KMS-11 (cell line): ENCODE measurements at regions not wholly inside any gene's neighbourhood (a gene's known extent, or its start where the extent isn't known, plus 50 kb on each side); places are given as distances from the start of the nearest gene placed in this dataset.

Experiments
- H2AFZ ChIP-seq: fragments of 200-600 bp; sonication (generic); 2 replicates; pipeline ENCODE4 v1.6.1; 2016; ENCODE audit warnings: antibody characterized with exemption, mixed run types, low read depth
- H3K27ac ChIP-seq: fragments of 200-600 bp; sonication (generic); 2 replicates; pipeline ENCODE4 v1.6.1; 2016; ENCODE audit warnings: mild to moderate bottlenecking, mixed run types
- H3K27me3 ChIP-seq: fragments of 200-600 bp; sonication (generic); 2 replicates; pipeline ENCODE4 v1.6.1; 2017; ENCODE audit warnings: mild to moderate bottlenecking, low read depth, mixed run types, moderate library complexity; ENCODE audit not compliant: insufficient read depth
- H3K36me3 ChIP-seq: fragments of 200-600 bp; sonication (generic); 2 replicates; pipeline ENCODE4 v1.6.1; 2017; ENCODE audit warnings: mild to moderate bottlenecking, mixed run types; ENCODE audit not compliant: insufficient read depth
- H3K4me1 ChIP-seq: fragments of 200-600 bp; sonication (generic); 2 replicates; pipeline ENCODE4 v1.6.1; 2016; ENCODE audit warnings: mild to moderate bottlenecking, low read depth, mixed run types; ENCODE audit not compliant: poor library complexity, severe bottlenecking
- H3K4me2 ChIP-seq: fragments of 200-600 bp; sonication (generic); 2 replicates; pipeline ENCODE4 v1.7.0; 2016; ENCODE audit warnings: mild to moderate bottlenecking, mixed run types
- H3K4me3 ChIP-seq: fragments of 200-600 bp; sonication (generic); IDR thresholded peaks from 2 replicates; pipeline ENCODE4 v1.6.1; 2017; ENCODE audit warnings: low read depth, low read length, mixed read lengths; ENCODE audit not compliant: insufficient read depth
- H3K79me2 ChIP-seq: fragments of 200-600 bp; sonication (generic); 2 replicates; pipeline ENCODE4 v1.6.1; 2016; ENCODE audit warnings: low read depth, mixed run types; ENCODE audit not compliant: insufficient read depth
- H3K9ac ChIP-seq: fragments of 200-600 bp; sonication (generic); 2 replicates; pipeline ENCODE4 v1.6.1; 2016; ENCODE audit warnings: mild to moderate bottlenecking, mixed run types
- H4K20me1 ChIP-seq: fragments of 200-600 bp; sonication (generic); 2 replicates; pipeline ENCODE4 v1.6.1; 2016; ENCODE audit warnings: mild to moderate bottlenecking, mixed run types; ENCODE audit not compliant: insufficient read depth
- CTCF ChIP-seq: fragments of 200-600 bp; sonication (generic); conservative IDR thresholded peaks from 2 replicates; pipeline ENCODE4 v1.6.1; 2017; ENCODE audit warnings: low read depth, mild to moderate bottlenecking, antibody characterized with exemption, low read length, moderate library complexity, mixed read lengths

GRCh38 chr20:6618051-6618450 lies 149.4 kb upstream of the BMP2 start:
- no peak overlapping the region for H2AFZ ChIP-seq
- no peaks in the 10 kb centered on the region for H3K27me3 ChIP-seq
- H3K36me3 ChIP-seq = no peaks in the 10 kb centered on the region
- no peak overlapping the region for H3K9ac ChIP-seq
- no peaks in the 10 kb centered on the region for H3K79me2 ChIP-seq
- H3K4me2 ChIP-seq = no peak overlapping the region
- H3K4me3 ChIP-seq = no peak overlapping the region
- no peaks in the 10 kb centered on the region for H3K4me1 ChIP-seq
- TF ChIP-seq CTCF = no peak
- H4K20me1 ChIP-seq = no peaks in the 10 kb centered on the region
- no peak overlapping the region for H3K27ac ChIP-seq

DNA sequence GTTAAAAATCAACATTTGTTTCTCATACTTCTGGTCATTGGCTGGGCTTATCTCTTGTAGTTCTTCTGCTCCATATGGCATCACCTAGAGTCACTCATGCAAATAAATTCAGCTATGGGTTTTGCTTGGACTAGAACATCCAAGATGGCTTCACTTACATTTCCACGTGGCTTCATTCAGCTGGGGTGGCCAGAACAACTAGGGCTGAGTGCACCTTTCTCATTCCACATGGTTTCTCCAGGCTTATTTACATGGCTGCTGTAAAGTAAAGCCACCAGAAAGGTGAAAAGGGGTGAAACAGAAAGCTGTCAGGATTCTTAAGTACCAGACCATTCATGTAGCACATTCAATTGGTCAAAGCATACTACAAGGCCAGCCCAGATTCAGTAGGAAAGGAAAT lies 151.1 kb upstream of the BMP2 start:
- Histone ChIP-seq H3K36me3 (no peaks in the 10 kb centered on the region), H3K27me3 (no peaks in the 10 kb centered on the region), H3K27ac (no peak overlapping the region), H3K4me3 (no peak overlapping the region), H3K9ac (no peak overlapping the region), H3K4me2 (no peak overlapping the region), H3K4me1 (no peaks in the 10 kb centered on the region), H4K20me1 (no peaks in the 10 kb centered on the region), H3K79me2 (no peaks in the 10 kb centered on the region), H2AFZ (no peak overlapping the region)
- no peak for TF ChIP-seq CTCF

DNA sequence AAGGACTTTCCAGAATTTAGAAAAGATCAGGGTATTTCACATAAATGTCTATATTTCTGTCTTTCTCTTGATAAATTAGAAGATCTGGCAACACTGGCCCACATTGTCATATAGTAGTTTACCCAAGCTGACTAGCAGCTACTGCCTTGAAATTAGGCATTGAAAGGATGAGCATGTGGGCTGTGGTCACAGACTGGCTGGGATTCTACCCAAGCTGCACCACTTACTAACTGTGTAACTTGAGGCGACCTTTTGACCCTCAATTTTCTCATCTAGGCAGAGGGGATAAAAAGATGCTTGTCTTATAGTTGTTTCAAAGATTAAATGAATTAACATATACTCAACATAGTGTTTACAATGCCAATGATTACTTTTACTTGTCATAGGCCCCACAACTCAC lies 152.7 kb upstream of the BMP2 start:
- H3K79me2 ChIP-seq = no peaks in the 10 kb centered on the region
- TF ChIP-seq CTCF = no peak
- H2AFZ ChIP-seq = no peak overlapping the region
- no peaks in the 10 kb centered on the region for H3K36me3 ChIP-seq
- no peak overlapping the region for H3K9ac ChIP-seq
- H3K27ac ChIP-seq = no peak overlapping the region
- no peak overlapping the region for H3K4me3 ChIP-seq
- H3K4me1 ChIP-seq = no peaks in the 10 kb centered on the region
- no peaks in the 10 kb centered on the region for H3K27me3 ChIP-seq
- no peak overlapping the region for H3K4me2 ChIP-seq
- no peaks in the 10 kb centered on the region for H4K20me1 ChIP-seq

GRCh38 chr20:6613280-6613861 lies 154.1 kb upstream of the BMP2 start:
- Histone ChIP-seq H3K79me2 (no peaks in the 10 kb centered on the region), H3K27me3 (no peaks in the 10 kb centered on the region), H3K9ac (no peak overlapping the region), H3K4me1 (no peaks in the 10 kb centered on the region), H3K4me3 (no peak overlapping the region), H2AFZ (no peak overlapping the region), H3K27ac (no peak overlapping the region), H4K20me1 (no peaks in the 10 kb centered on the region), H3K36me3 (no peaks in the 10 kb centered on the region), H3K4me2 (no peak overlapping the region)
- TF ChIP-seq CTCF = no peak
